Nephron progenitor cell (in vitro differentiated cells): ENCODE measurements at regions not wholly inside any gene's neighbourhood (a gene's known extent, or its start where the extent isn't known, plus 50 kb on each side); places are given as distances from the start of the nearest gene placed in this dataset.

Experiments
- DNase-seq: peaks from one replicate; pipeline ENCODE4 v3.0.0; 2021
- H3K27ac Mint-ChIP-seq: 2 replicates; pipeline ENCODE4 v1.8.0; 2021; ENCODE audit warnings: mild to moderate bottlenecking, moderate library complexity, mixed read lengths
- H3K27me3 Mint-ChIP-seq: 2 replicates; pipeline ENCODE4 v1.8.0; 2021; ENCODE audit warnings: mild to moderate bottlenecking, low read depth, mixed read lengths; ENCODE audit not compliant: poor library complexity
- H3K36me3 Mint-ChIP-seq: 2 replicates; pipeline ENCODE4 v1.8.0; 2021; ENCODE audit warnings: low read depth, mixed read lengths
- H3K4me1 Mint-ChIP-seq: 2 replicates; pipeline ENCODE4 v1.8.0; 2021; ENCODE audit warnings: mixed read lengths
- H3K4me3 Mint-ChIP-seq: 2 replicates; pipeline ENCODE4 v1.8.0; 2021; ENCODE audit warnings: mild to moderate bottlenecking, moderate library complexity, mixed read lengths
- H3K9me3 Mint-ChIP-seq: 2 replicates; pipeline ENCODE4 v1.8.0; 2021; ENCODE audit warnings: mild to moderate bottlenecking, moderate library complexity, mixed read lengths
- CTCF ChIP-seq: fragments of 200-600 bp; sonication (generic); IDR thresholded peaks from 2 replicates; pipeline ENCODE4 v1.5.0; 2021; ENCODE audit warnings: antibody characterized with exemption

GRCh38 chr1:14478120-14478519 lies 120.4 kb upstream of the KAZN start:
- H3K27ac Mint-ChIP-seq, result no peak overlapping the region
- H3K36me3 Mint-ChIP-seq, result no peaks in the 10 kb centered on the region
- no peaks in the 10 kb centered on the region for H3K9me3 Mint-ChIP-seq
- no peak for TF ChIP-seq CTCF
- no peaks in the 10 kb centered on the region for H3K4me1 Mint-ChIP-seq
- H3K4me3 Mint-ChIP-seq, result no peak overlapping the region
- DNase-seq, result no peak
- H3K27me3 Mint-ChIP-seq, result no peaks in the 10 kb centered on the region

GRCh38 chr1:14479865-14480264 lies 118.6 kb upstream of the KAZN start:
- H3K9me3 Mint-ChIP-seq, result peaks cover 4% of the 10 kb centered on the region
- no peak overlapping the region for H3K27ac Mint-ChIP-seq
- no peak for DNase-seq
- H3K36me3 Mint-ChIP-seq, result no peaks in the 10 kb centered on the region
- H3K4me3 Mint-ChIP-seq, result no peak overlapping the region
- H3K27me3 Mint-ChIP-seq, result no peaks in the 10 kb centered on the region
- TF ChIP-seq CTCF, result no peak
- H3K4me1 Mint-ChIP-seq, result no peaks in the 10 kb centered on the region

GRCh38 chr1:14482784-14483450 lies 115.6 kb upstream of the KAZN start:
- Mint-ChIP-seq H3K9me3 (peaks cover 8% of the 10 kb centered on the region), H3K27ac (no peak overlapping the region), H3K27me3 (no peaks in the 10 kb centered on the region), H3K4me1 (peaks cover 8% of the 10 kb centered on the region), H3K4me3 (no peak overlapping the region), H3K36me3 (no peaks in the 10 kb centered on the region)
- no peak for TF ChIP-seq CTCF
- DNase-seq, result no peak

GRCh38 chr1:14485285-14485684 lies 113.2 kb upstream of the KAZN start:
- no peak for DNase-seq
- H3K36me3 Mint-ChIP-seq, result no peaks in the 10 kb centered on the region

GRCh38 chr1:14486401-14487201 lies 111.9 kb upstream of the KAZN start:
- H3K27ac Mint-ChIP-seq, result no peak overlapping the region
- DNase-seq, result no peak
- H3K9me3 Mint-ChIP-seq, result peaks cover 8% of the 10 kb centered on the region

More at GRCh38 chr1:14485285-14485684, 113.2 kb upstream of the KAZN start:
- no peak overlapping the region for H3K27ac Mint-ChIP-seq
- TF ChIP-seq CTCF, result no peak
- no peak overlapping the region for H3K4me3 Mint-ChIP-seq
- H3K27me3 Mint-ChIP-seq, result no peaks in the 10 kb centered on the region
- peaks cover 8% of the 10 kb centered on the region for H3K9me3 Mint-ChIP-seq
- H3K4me1 Mint-ChIP-seq, result peaks cover 8% of the 10 kb centered on the region

More at GRCh38 chr1:14486401-14487201, 111.9 kb upstream of the KAZN start:
- H3K4me1 Mint-ChIP-seq, result peaks cover 8% of the 10 kb centered on the region
- no peaks in the 10 kb centered on the region for H3K27me3 Mint-ChIP-seq
- H3K36me3 Mint-ChIP-seq, result no peaks in the 10 kb centered on the region
- H3K4me3 Mint-ChIP-seq, result no peak overlapping the region
- TF ChIP-seq CTCF, result no peak
